ENCODE measurements at regions not wholly inside any gene's neighbourhood (a gene's known extent, or its start where the extent isn't known, plus 50 kb on each side); places are given as distances from the start of the nearest gene placed in this dataset.
"Not testable (repeated sequence)": the region's sequence is repeated elsewhere in the genome, so short reads cannot be mapped to it uniquely, and the experiment has no call there.

DNA sequence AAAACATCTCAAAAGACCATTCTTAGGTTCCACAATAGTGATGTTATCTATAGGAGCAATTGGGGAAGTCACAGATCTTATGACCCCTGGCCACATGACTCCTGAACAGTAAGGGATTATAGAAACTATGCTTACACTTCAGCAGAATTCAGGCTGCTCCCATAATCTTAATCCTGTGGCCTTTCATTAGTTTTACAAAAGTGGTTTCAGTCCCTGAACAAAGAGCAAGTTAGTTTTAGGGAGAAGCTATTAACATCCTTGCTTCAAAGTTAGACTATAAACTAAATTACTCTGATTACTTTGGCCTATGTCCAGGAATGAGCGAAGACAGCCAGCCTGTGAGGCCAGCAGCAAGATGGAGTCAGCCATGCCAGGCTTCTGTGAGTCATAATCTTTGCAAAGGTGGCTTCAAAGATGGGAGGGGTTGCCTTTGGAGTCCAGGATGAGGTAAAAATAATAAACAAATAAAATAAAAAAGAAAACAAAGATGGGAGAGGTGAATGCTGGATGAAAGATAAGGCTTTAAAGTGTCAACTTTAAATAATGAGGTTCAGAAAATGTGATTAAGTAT lies 168.7 kb upstream of the NDUFV2 start:
- DNase-seq (ENCODE audit: low read depth), result peak; percentile 18
- H3K4me3 ChIP-seq (ENCODE audit: low read depth, low read length), result no peak overlapping the region
- TF ChIP-seq CTCF (conservative IDR thresholded peaks at IDR 0.05; ENCODE audit: low read depth, low read length), result no peak

- DNase-seq (ENCODE audit: low read depth); H3K4me3 ChIP-seq (ENCODE audit: low read depth, low read length): not testable (repeated sequence)
Observed at GRCh38 chr18:8935346-8935745, 167.2 kb upstream of the NDUFV2 start.

DNA sequence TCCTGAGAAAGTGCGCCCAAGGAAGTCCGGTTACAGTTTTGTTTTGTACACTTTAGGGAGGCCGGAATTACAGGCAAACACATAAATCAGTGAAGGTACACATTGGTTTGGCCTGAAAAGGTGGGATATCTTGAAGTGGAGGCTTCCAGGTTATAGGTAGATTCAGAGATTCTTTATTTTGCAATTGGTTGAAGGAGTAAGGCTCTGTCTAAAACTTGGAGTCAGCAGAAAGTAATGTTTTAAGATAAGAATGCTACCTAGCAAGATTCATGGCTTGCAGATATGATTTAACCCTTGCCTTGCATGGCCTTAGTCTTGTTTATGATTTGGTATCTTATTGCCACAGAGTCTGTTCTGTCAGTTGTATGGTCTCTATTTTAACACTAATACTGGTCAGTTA lies 165.9 kb upstream of the NDUFV2 start:
- TF ChIP-seq CTCF (conservative IDR thresholded peaks at IDR 0.05; ENCODE audit: low read depth, low read length), result no peak
- H3K4me3 ChIP-seq (ENCODE audit: low read depth, low read length), result no peak overlapping the region
- no peak for DNase-seq (ENCODE audit: low read depth)

DNA sequence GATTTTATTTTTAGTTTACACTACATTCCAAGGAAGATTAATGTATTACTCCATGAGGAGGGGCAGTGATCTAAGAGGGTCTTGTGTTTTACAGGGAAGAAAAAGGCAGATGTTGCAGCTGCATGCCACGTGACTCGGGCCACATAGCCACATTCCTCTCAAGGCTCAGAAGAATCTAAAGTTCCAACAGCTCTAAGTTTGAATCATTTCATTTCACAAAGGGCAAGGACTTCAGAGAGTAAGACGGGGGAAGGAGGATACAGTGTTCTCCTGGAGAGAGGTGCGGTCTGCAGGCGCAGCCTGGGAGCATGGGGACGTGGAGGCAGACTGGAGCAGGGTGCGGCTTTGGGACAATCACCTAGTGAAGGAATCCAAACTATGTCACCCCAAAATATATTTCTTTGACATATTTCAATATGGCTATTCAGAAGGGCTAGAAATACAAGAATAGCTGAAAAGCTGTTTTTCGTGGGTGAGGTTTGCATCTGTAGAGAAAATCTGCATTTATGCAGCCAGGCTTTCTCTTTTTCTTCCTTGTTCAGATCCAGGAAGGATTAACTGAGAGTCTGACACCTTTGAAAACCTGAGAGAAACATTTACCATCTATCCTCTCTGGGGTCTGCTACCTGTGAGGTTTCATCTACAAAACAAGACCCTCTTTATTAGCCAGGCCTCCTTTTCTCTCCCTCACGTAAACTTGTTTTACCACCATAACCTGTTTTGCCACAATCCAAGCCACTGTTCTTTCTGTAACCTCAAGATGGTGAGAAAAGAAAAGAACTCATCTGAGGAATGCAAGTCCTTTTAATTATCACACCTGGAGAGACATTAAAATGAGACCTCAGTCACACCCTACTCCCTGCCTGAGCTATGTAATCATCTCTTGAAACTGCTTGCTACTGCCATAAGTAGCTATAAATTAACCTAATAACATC lies 165.1 kb upstream of the NDUFV2 start:
- TF ChIP-seq CTCF (conservative IDR thresholded peaks at IDR 0.05; ENCODE audit: low read depth, low read length), result no peak
- no peak overlapping the region for H3K4me3 ChIP-seq (ENCODE audit: low read depth, low read length)
- peak; percentile 40 for DNase-seq (ENCODE audit: low read depth)

- H3K4me3 ChIP-seq (ENCODE audit: low read depth, low read length), result no peak overlapping the region
- no peak for DNase-seq (ENCODE audit: low read depth)
- no peak for TF ChIP-seq CTCF (conservative IDR thresholded peaks at IDR 0.05; ENCODE audit: low read depth, low read length)
Observed at GRCh38 chr18:8938817-8939216, 163.7 kb upstream of the NDUFV2 start.

DNA sequence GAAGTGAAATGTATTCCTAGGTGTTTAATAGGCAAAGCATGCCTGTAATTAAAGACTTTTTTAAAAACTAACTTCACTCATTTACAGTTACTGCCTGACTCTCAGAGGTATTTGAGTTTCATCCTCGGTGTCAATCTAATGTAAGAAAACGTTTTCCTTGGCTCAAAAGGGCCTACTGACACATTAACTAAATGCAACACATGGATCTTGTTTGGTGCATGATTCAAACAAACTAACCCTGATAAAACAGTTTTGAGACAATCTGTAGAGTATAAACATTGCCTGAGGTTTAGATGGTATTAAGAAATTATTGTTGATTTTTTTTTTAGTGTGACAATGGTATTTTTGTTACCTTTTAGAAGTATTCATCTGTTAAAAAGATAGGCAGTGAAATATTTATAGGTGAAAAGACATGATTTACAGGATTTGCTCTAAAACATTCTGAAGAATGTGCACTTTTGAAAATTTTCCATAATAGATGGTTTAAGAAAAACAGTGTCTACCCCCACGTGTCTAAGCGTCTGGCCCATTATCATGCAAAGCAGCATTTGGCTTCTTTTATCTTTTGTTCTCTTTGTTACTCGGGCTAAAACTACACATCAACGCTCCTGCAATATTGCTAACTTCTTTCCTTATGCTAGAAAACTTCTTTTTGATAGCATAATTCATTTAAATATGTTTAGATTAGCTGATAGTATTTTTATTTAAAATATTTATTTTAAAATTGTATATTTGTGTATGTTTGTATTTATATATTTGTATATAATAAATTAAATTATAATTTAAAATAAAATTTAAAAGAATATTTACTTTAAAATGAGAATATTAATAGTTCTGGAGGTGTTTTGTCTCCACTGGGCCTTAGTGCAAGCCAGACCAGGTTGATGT lies 160.2 kb upstream of the NDUFV2 start:
- H3K4me3 ChIP-seq (ENCODE audit: low read depth, low read length), result no peak overlapping the region
- no peak for TF ChIP-seq CTCF (conservative IDR thresholded peaks at IDR 0.05; ENCODE audit: low read depth, low read length)
- no peak for DNase-seq (ENCODE audit: low read depth)

- H3K4me3 ChIP-seq (ENCODE audit: low read depth, low read length), result no peak overlapping the region
- DNase-seq (ENCODE audit: low read depth), result no peak
- TF ChIP-seq CTCF (conservative IDR thresholded peaks at IDR 0.05; ENCODE audit: low read depth, low read length), result no peak
Observed at GRCh38 chr18:8942909-8943545, 159.5 kb upstream of the NDUFV2 start.

Data from choroid plexus epithelial cell (primary cell).